SH-SY5Y (cell line): ENCODE measurements at regions not wholly inside any gene's neighbourhood (a gene's known extent, or its start where the extent isn't known, plus 50 kb on each side); places are given as distances from the start of the nearest gene placed in this dataset.

Source experiments
- GATA2 ChIP-seq: IDR thresholded peaks from 2 replicates; pipeline ENCODE4 v1.6.1; 2011; ENCODE audit warnings: mild to moderate bottlenecking, low read depth, low read length
- GATA3 ChIP-seq: IDR thresholded peaks from 2 replicates; pipeline ENCODE4 v1.6.1; 2011; ENCODE audit warnings: low read depth, mild to moderate bottlenecking, low read length, moderate library complexity

GRCh38 chr1:234838820-234839219 lies 228.8 kb upstream of the IRF2BP2 start:
- TF ChIP-seq GATA2 = no peak
- TF ChIP-seq GATA3 = no peak
